ENCODE measurements at regions not wholly inside any gene's neighbourhood (a gene's known extent, or its start where the extent isn't known, plus 50 kb on each side); places are given as distances from the start of the nearest gene placed in this dataset.

- TF ChIP-seq CTCF (conservative IDR thresholded peaks at IDR 0.05; ENCODE audit: low read depth, low read length) (no peak), EZH2phosphoT487 (IDR thresholded peaks at IDR 0.05; ENCODE audit: borderline replicate concordance, low read length) (no peak), EZH2 (IDR thresholded peaks at IDR 0.05; ENCODE audit: low read length, unreplicated experiment) (no peak)
- CTCF ChIA-PET = no interaction called here
- Histone ChIP-seq H3K4me3 (ENCODE audit: low read length) (no peak overlapping the region), H3K4me2 (ENCODE audit: low read length) (no peak overlapping the region), H3K9ac (ENCODE audit: low read length) (no peak overlapping the region), H3K79me2 (ENCODE audit: low read length) (no peaks in the 10 kb centered on the region), H3K36me3 (ENCODE audit: low read depth, low read length) (no peaks in the 10 kb centered on the region), H3K27me3 (ENCODE audit: low read length) (no peaks in the 10 kb centered on the region), H3K4me1 (ENCODE audit: insufficient read depth, low read length) (no peaks in the 10 kb centered on the region), H3K9me3 (ENCODE audit: low read length) (no peaks in the 10 kb centered on the region), H3K9me2 (replicated peaks; ENCODE audit: low read length) (no peaks in the 10 kb centered on the region), H4K20me1 (ENCODE audit: low read length) (no peaks in the 10 kb centered on the region), H3K27ac (ENCODE audit: low read length) (no peak overlapping the region), H2AFZ (ENCODE audit: low read length) (no peak overlapping the region), H3F3A (ENCODE audit: low read length, unreplicated experiment) (no peaks in the 10 kb centered on the region)
- POLR2A ChIA-PET (ENCODE audit: unreplicated experiment) = no interaction called here
- no TSS peak for BruUV-seq (replicated peaks)
- intact Hi-C loops (cut with micrococcal nuclease) = no loop called here
- DNase-seq (no peak), ATAC-seq (no peak)
These were observed 147.0 kb downstream of the CAVIN4 start for GRCh38 chr9:100724886-100725285.

- Histone ChIP-seq H3K36me3 (ENCODE audit: low read depth, low read length) (no peaks in the 10 kb centered on the region), H2AFZ (ENCODE audit: low read length) (no peak overlapping the region), H3K4me1 (ENCODE audit: insufficient read depth, low read length) (no peaks in the 10 kb centered on the region), H3K79me2 (ENCODE audit: low read length) (no peaks in the 10 kb centered on the region), H3K9me3 (ENCODE audit: low read length) (no peaks in the 10 kb centered on the region), H3F3A (ENCODE audit: low read length, unreplicated experiment) (no peaks in the 10 kb centered on the region), H3K27ac (ENCODE audit: low read length) (no peak overlapping the region), H3K4me3 (ENCODE audit: low read length) (no peak overlapping the region), H3K27me3 (ENCODE audit: low read length) (no peaks in the 10 kb centered on the region), H3K4me2 (ENCODE audit: low read length) (no peak overlapping the region), H4K20me1 (ENCODE audit: low read length) (no peaks in the 10 kb centered on the region), H3K9ac (ENCODE audit: low read length) (no peak overlapping the region), H3K9me2 (replicated peaks; ENCODE audit: low read length) (no peaks in the 10 kb centered on the region)
- intact Hi-C loops (cut with micrococcal nuclease) = no loop called here
- no peak for ATAC-seq
- CTCF ChIA-PET = no interaction called here
- BruUV-seq (replicated peaks) = no TSS peak
- POLR2A ChIA-PET (ENCODE audit: unreplicated experiment) = no interaction called here
- no peak for TF ChIP-seq EZH2phosphoT487 (IDR thresholded peaks at IDR 0.05; ENCODE audit: borderline replicate concordance, low read length)
- TF ChIP-seq EZH2 (IDR thresholded peaks at IDR 0.05; ENCODE audit: low read length, unreplicated experiment) = no peak
- no peak for TF ChIP-seq CTCF (conservative IDR thresholded peaks at IDR 0.05; ENCODE audit: low read depth, low read length)
- no peak for DNase-seq
These were observed 147.5 kb downstream of the CAVIN4 start for GRCh38 chr9:100725371-100725770.

GRCh38 chr9:100729336-100729895 is 151.5 kb downstream of the CAVIN4 start:
- Histone ChIP-seq H3K27me3 (ENCODE audit: low read length) (no peaks in the 10 kb centered on the region), H3K4me3 (ENCODE audit: low read length) (no peak overlapping the region), H2AFZ (ENCODE audit: low read length) (no peak overlapping the region), H3F3A (ENCODE audit: low read length, unreplicated experiment) (no peaks in the 10 kb centered on the region), H3K9me3 (ENCODE audit: low read length) (no peaks in the 10 kb centered on the region), H3K79me2 (ENCODE audit: low read length) (no peaks in the 10 kb centered on the region), H3K9me2 (replicated peaks; ENCODE audit: low read length) (no peaks in the 10 kb centered on the region), H3K27ac (ENCODE audit: low read length) (no peak overlapping the region), H3K36me3 (ENCODE audit: low read depth, low read length) (no peaks in the 10 kb centered on the region), H3K4me1 (ENCODE audit: insufficient read depth, low read length) (no peaks in the 10 kb centered on the region), H3K4me2 (ENCODE audit: low read length) (no peak overlapping the region), H3K9ac (ENCODE audit: low read length) (no peak overlapping the region), H4K20me1 (ENCODE audit: low read length) (no peaks in the 10 kb centered on the region)
- no TSS peak for BruUV-seq (replicated peaks)
- no peak for DNase-seq
- no peak for TF ChIP-seq EZH2 (IDR thresholded peaks at IDR 0.05; ENCODE audit: low read length, unreplicated experiment)
- no peak for TF ChIP-seq EZH2phosphoT487 (IDR thresholded peaks at IDR 0.05; ENCODE audit: borderline replicate concordance, low read length)
- intact Hi-C loops (cut with micrococcal nuclease) = no loop called here
- ATAC-seq = no peak
- POLR2A ChIA-PET (ENCODE audit: unreplicated experiment) = no interaction called here
- CTCF ChIA-PET = no interaction called here

Measured in PC-3 (cell line).